ENCODE measurements at regions not wholly inside any gene's neighbourhood (a gene's known extent, or its start where the extent isn't known, plus 50 kb on each side); places are given as distances from the start of the nearest gene placed in this dataset.

DNA sequence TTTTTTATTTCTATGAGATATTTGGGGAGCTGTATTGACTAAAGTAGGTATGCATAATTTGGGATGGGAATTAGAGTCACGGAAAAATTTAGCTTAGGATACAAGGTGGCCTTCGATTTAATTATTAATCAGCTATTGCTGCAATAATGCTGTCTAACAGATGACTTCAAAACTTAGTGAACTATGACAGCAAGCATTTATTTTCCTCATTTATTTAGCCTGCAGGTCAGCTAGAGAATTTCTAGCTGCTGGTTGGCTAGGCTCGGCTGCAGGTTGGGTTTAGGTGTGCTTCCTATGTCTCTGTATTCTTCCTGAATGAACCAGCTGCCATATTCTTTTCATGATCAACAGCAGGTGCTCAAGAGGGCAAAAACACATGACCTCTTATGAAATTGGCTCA, 181.8 kb upstream of the RAG2 start (continued):
- TF ChIP-seq, protein P1, sequence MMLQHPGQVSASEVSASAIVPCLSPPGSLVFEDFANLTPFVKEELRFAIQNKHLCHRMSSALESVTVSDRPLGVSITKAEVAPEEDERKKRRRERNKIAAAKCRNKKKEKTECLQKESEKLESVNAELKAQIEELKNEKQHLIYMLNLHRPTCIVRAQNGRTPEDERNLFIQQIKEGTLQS (IDR thresholded peaks at IDR 0.05) = no peak
- TF ChIP-seq SRF (IDR thresholded peaks at IDR 0.05; ENCODE audit: low read depth) (no peak), CBX3 (IDR thresholded peaks at IDR 0.05; ENCODE audit: low read depth) (no peak), EZH2 (IDR thresholded peaks at IDR 0.05) (no peak), SIN3A (IDR thresholded peaks at IDR 0.05; ENCODE audit: low read depth) (no peak), POLR2A (IDR thresholded peaks at IDR 0.05; ENCODE audit: borderline replicate concordance, extremely low read depth, insufficient read depth, insufficient read length) (no peak), YY1 (IDR thresholded peaks at IDR 0.05; ENCODE audit: extremely low read depth, insufficient replicate concordance, low read depth, low read length) (no peak)
- TF ChIP-seq, protein P2, sequence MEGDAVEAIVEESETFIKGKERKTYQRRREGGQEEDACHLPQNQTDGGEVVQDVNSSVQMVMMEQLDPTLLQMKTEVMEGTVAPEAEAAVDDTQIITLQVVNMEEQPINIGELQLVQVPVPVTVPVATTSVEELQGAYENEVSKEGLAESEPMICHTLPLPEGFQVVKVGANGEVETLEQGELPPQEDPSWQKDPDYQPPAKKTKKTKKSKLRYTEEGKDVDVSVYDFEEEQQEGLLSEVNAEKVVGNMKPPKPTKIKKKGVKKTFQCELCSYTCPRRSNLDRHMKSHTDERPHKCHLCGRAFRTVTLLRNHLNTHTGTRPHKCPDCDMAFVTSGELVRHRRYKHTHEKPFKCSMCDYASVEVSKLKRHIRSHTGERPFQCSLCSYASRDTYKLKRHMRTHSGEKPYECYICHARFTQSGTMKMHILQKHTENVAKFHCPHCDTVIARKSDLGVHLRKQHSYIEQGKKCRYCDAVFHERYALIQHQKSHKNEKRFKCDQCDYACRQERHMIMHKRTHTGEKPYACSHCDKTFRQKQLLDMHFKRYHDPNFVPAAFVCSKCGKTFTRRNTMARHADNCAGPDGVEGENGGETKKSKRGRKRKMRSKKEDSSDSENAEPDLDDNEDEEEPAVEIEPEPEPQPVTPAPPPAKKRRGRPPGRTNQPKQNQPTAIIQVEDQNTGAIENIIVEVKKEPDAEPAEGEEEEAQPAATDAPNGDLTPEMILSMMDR (IDR thresholded peaks at IDR 0.05 in 2 of 3, conservative IDR thresholded peaks at IDR 0.05 in 1 of 3; ENCODE audit: borderline replicate concordance in 1 of 3, insufficient read depth in 1 of 3, low read depth in 2 of 3, low read length in 2 of 3) = no peak
- TF ChIP-seq, protein P3, sequence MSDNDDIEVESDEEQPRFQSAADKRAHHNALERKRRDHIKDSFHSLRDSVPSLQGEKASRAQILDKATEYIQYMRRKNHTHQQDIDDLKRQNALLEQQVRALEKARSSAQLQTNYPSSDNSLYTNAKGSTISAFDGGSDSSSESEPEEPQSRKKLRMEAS (IDR thresholded peaks at IDR 0.05) = no peak

DNA sequence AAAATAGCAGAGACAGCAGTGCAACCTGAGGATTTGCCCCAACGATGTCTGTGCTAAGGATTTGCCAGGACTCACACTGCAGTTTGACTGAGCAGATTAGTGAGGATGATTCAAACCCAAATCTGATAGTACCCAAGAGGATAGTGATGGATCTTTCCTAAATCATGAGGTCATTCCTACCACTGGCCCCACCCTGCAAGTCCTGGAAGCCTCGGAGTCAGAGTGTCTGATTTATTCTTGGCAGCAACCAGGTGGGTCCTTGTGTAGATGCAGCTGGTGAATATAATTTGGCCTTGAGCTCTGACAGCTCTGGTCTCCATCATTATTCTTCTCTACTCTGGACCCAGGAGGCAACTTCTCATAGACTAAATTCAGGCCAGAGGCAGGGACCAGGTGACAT, 179.3 kb upstream of the RAG2 start:
- no peak overlapping the region for H3K4me2 ChIP-seq (ENCODE audit: low read length)
- ATAC-seq (no peak), DNase-seq (ENCODE audit: low read depth, low spot score) (no peak)
- H3K79me2 ChIP-seq (ENCODE audit: insufficient read depth, low read length) = no peaks in the 10 kb centered on the region
- intact Hi-C loops (cut with micrococcal nuclease) = no loop called here
- H3K27me3 ChIP-seq (ENCODE audit: insufficient read depth, low read length) = no peaks in the 10 kb centered on the region; the same call in 1 of the 2 replicates
- H3K9ac ChIP-seq (ENCODE audit: low read length) = no peak overlapping the region
- BruUV-seq (replicated peaks) = no TSS peak
- ChIA-PET CTCF (no interaction called here), POLR2A (no interaction called here), RAD21 (ENCODE audit: low non-redundant PET in 1 of 2, low total read pairs in 2 of 2, uncharacterized antibody in 2 of 2, unreplicated experiment in 2 of 2) (no interaction called here)
- H3K27ac ChIP-seq (ENCODE audit: low read depth, low read length) = no peak overlapping the region
- no peak overlapping the region for H2AFZ ChIP-seq (ENCODE audit: low read depth, low read length, poor library complexity, severe bottlenecking)
- H3K36me3 ChIP-seq (ENCODE audit: control insufficient read depth in 1 of 2, insufficient read depth in 2 of 2, low read length in 2 of 2) = no peaks in the 10 kb centered on the region
- no peaks in the 10 kb centered on the region for H4K20me1 ChIP-seq (ENCODE audit: insufficient read depth)
- no peaks in the 10 kb centered on the region for H3K9me2 ChIP-seq (ENCODE audit: insufficient read depth)
- no peaks in the 10 kb centered on the region for H3K9me3 ChIP-seq (ENCODE audit: control insufficient read depth in 1 of 2, insufficient read depth in 1 of 2, low read depth in 1 of 2, low read length in 2 of 2)
- TF ChIP-seq RAD21 (IDR thresholded peaks at IDR 0.05; ENCODE audit: low read depth) = no peak
- no peak overlapping the region for H3K4me3 ChIP-seq (replicated peaks in 1 of 2; ENCODE audit: low read depth in 1 of 2, low read length in 2 of 2)
- H3K4me1 ChIP-seq (ENCODE audit: control insufficient read depth in 1 of 2, insufficient read depth in 2 of 2, low read length in 2 of 2) = no peaks in the 10 kb centered on the region
